ENCODE measurements at regions not wholly inside any gene's neighbourhood (a gene's known extent, or its start where the extent isn't known, plus 50 kb on each side); places are given as distances from the start of the nearest gene placed in this dataset.

DNA sequence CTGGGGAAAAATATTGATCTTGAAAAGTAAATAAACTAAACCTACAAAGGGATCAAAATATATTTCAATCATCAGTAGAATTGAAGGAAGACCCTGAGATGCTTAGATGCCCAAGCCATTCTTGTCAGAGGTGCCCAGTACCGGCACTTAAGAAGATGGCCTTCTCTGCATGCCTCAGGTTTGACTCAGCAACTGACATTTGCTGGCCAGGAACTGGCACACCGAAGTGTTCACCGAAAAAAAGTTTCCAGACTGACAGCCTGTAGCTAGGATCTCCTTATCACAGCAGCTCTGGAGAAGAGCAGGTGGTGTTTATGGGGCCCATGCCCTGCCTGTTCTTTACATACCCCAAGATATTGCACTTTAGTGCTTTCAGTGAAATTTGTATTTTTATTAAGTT lies 203.2 kb downstream of the MOXD1 start:
- intact Hi-C loops (cut with DNase I) = loop anchor here (5.0 kb wide), 1 partner anchor 246 kb away; the partner anchor contains the start of gene CCN2
- Histone ChIP-seq H3K4me1 (peaks cover 3 to 33% (median 21%) of the 10 kb centered on the region in 4 donors), H3K36me3 (no peaks in the 10 kb centered on the region), H3K27ac (replicated peaks in 1 of 4) (no peak overlapping the region), H3K27me3 (no peaks in the 10 kb centered on the region), H3K4me3 (no peak overlapping the region), H3K9me3 (no peaks in the 10 kb centered on the region)
- 84% methylated on average over 3 of the region's 3 CpGs for WGBS
- TF ChIP-seq CTCF (IDR thresholded peaks at IDR 0.05) = no peak
- TF ChIP-seq EP300 (IDR thresholded peaks at IDR 0.05) = no peak
- TF ChIP-seq POLR2A (IDR thresholded peaks at IDR 0.05; ENCODE audit: low read depth) = no peak
- no peak for TF ChIP-seq POLR2AphosphoS5 (IDR thresholded peaks at IDR 0.05)
- DNase-seq (ENCODE audit: extremely low spot score) = no peak

DNA sequence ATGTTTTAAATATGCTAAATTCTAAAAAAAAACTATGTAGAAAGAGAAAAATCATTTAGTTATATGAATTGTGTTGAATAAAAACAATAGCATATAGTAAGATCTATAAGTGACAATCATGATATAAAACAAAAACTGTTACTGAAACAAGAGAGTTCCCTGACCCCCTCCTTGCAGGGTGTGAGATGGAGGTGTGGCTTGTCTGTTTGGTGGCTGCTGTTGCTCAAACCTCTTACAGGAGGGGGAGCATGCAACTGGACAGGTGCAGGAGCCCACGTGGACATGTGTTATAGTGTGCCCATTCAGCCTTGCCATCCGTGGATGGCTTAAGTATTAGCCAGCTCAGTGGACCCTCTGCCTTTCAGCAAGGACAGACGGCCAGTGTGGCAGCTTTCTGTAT lies 206.7 kb downstream of the MOXD1 start:
- intact Hi-C loops (cut with DNase I) = no loop called here
- Histone ChIP-seq H3K27me3 (no peaks in the 10 kb centered on the region), H3K4me3 (no peak overlapping the region), H3K9me3 (no peaks in the 10 kb centered on the region), H3K27ac (replicated peaks in 1 of 4) (no peak overlapping the region), H3K36me3 (no peaks in the 10 kb centered on the region), H3K4me1 (peaks cover 8 to 52% (median 34%) of the 10 kb centered on the region in 4 donors)
- WGBS = 93% methylated on average over 3 of the region's 3 CpGs
- TF ChIP-seq CTCF (IDR thresholded peaks at IDR 0.05) (no peak), POLR2A (IDR thresholded peaks at IDR 0.05; ENCODE audit: low read depth) (no peak), POLR2AphosphoS5 (IDR thresholded peaks at IDR 0.05) (no peak), EP300 (IDR thresholded peaks at IDR 0.05) (no peak)
- DNase-seq (ENCODE audit: extremely low spot score) = no peak

DNA sequence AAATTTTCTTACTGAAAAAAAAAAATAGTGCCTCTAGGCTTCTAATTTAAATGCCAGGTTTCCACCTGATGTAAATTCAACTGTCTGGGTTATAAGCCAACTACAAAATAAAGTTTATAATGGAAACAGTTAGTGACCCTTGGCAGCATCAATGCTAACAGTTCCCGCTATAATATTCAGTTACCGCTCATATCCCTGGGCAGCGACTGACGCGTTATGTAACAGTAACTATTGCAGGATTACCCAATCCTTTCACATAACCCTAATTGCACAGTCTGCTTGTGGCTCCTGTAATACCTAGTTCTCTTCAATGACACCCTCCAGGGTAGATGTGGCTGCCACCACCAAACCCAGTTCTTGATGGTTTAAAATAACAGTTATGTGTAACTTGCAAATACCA lies 208.6 kb downstream of the MOXD1 start:
- Histone ChIP-seq H3K27me3 (no peaks in the 10 kb centered on the region), H3K27ac (replicated peaks in 1 of 4) (peak overlapping the region; percentile 68 to 73 (median 70)), H3K36me3 (no peaks in the 10 kb centered on the region), H3K4me3 (no peak overlapping the region), H3K9me3 (no peaks in the 10 kb centered on the region), H3K4me1 (peaks cover 8 to 52% (median 36%) of the 10 kb centered on the region in 4 donors)
- DNase-seq (ENCODE audit: extremely low spot score) = no peak
- TF ChIP-seq EP300 (IDR thresholded peaks at IDR 0.05) = peak; percentile 60
- no peak for TF ChIP-seq POLR2A (IDR thresholded peaks at IDR 0.05; ENCODE audit: low read depth)
- TF ChIP-seq POLR2AphosphoS5 (IDR thresholded peaks at IDR 0.05) = peak; percentile 34 to 75
- WGBS = 62% methylated on average over 5 of the region's 5 CpGs
- intact Hi-C loops (cut with DNase I) = no loop called here

DNA sequence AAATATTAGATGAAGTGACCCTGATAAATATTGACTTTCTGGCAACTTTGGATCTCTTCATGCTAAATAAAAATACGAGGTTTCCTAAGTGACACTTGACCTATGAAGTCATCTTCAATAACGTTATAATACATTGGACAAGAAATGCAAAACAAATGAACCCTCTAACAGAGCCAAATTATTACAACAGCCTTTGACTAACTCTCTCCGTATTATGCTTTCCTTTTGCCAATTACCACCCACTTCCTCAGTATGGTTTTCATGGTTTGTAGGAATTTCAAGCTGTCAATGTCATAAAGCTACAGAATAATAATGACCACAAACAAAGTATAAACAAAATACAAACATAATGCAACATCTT lies 210.5 kb downstream of the MOXD1 start:
- peak overlapping the region; percentile 68 to 73 (median 70) for H3K27ac ChIP-seq (replicated peaks in 1 of 4)
- H3K27me3 ChIP-seq = no peaks in the 10 kb centered on the region
- H3K4me1 ChIP-seq = peaks cover 8 to 52% (median 36%) of the 10 kb centered on the region in 4 donors
- WGBS = 21% methylated on average over 3 of the region's 3 CpGs
- intact Hi-C loops (cut with DNase I) = no loop called here
- no peaks in the 10 kb centered on the region for H3K36me3 ChIP-seq
- H3K9me3 ChIP-seq = no peaks in the 10 kb centered on the region
- TF ChIP-seq EP300 (IDR thresholded peaks at IDR 0.05) (no peak), POLR2A (IDR thresholded peaks at IDR 0.05; ENCODE audit: low read depth) (no peak), CTCF (IDR thresholded peaks at IDR 0.05) (no peak), POLR2AphosphoS5 (IDR thresholded peaks at IDR 0.05) (no peak)
- H3K4me3 ChIP-seq = no peak overlapping the region
- DNase-seq (ENCODE audit: extremely low spot score) = no peak

GRCh38 chr6:132190097-132190814 lies 211.0 kb downstream of the MOXD1 start:
- peaks cover 8 to 52% (median 36%) of the 10 kb centered on the region in 4 donors for H3K4me1 ChIP-seq
- no peaks in the 10 kb centered on the region for H3K27me3 ChIP-seq
- H3K27ac ChIP-seq (replicated peaks in 1 of 4) = peak overlapping the region; percentile 68 to 73 (median 70)
- no peak overlapping the region for H3K4me3 ChIP-seq
- intact Hi-C loops (cut with DNase I) = no loop called here
- no peaks in the 10 kb centered on the region for H3K36me3 ChIP-seq
- H3K9me3 ChIP-seq = no peaks in the 10 kb centered on the region
- DNase-seq (ENCODE audit: extremely low spot score) = no peak
- 34% methylated on average over 4 of the region's 4 CpGs for WGBS
- TF ChIP-seq CTCF (IDR thresholded peaks at IDR 0.05) (no peak), EP300 (IDR thresholded peaks at IDR 0.05) (no peak), POLR2AphosphoS5 (IDR thresholded peaks at IDR 0.05) (no peak), POLR2A (IDR thresholded peaks at IDR 0.05; ENCODE audit: low read depth) (no peak)

Measured in esophagus muscularis mucosa (tissue), 4 donors.